NAMALWA (cell line): ENCODE measurements at regions not wholly inside any gene's neighbourhood (a gene's known extent, or its start where the extent isn't known, plus 50 kb on each side); places are given as distances from the start of the nearest gene placed in this dataset.

ENCODE experiments used
- DNase-seq: peaks from one replicate; pipeline ENCODE4 v3.0.0-alpha.2; 2015; ENCODE audit warnings: low spot score

- DNase-seq, result no peak
Measured at GRCh38 chr2:47315475-47315874, 53.6 kb upstream of the EPCAM start.

- DNase-seq, result no peak
Measured at GRCh38 chr2:47313728-47314127, 55.4 kb upstream of the EPCAM start.

GRCh38 chr2:47313141-47313691 lies 55.9 kb upstream of the EPCAM start:
- DNase-seq, result no peak

- DNase-seq, result no peak
Measured at GRCh38 chr2:47312491-47312850, 56.6 kb upstream of the EPCAM start.

GRCh38 chr2:47311764-47312490 lies 57.2 kb upstream of the EPCAM start:
- DNase-seq, result no peak

GRCh38 chr2:47310801-47311560 lies 58.1 kb upstream of the EPCAM start:
- peak; percentile 83 for DNase-seq

- peak; percentile 96 for DNase-seq
Measured at GRCh38 chr2:47309952-47310800, 58.9 kb upstream of the EPCAM start.

GRCh38 chr2:47309472-47309951 lies 59.6 kb upstream of the EPCAM start:
- no peak for DNase-seq

- DNase-seq, result no peak
Measured at GRCh38 chr2:47307066-47307465, 62.0 kb upstream of the EPCAM start.

GRCh38 chr2:47304654-47305053 lies 64.5 kb upstream of the EPCAM start:
- DNase-seq, result no peak

GRCh38 chr2:47303341-47304148 lies 65.6 kb upstream of the EPCAM start:
- no peak for DNase-seq

GRCh38 chr2:47302308-47302707 lies 66.8 kb upstream of the EPCAM start:
- DNase-seq, result no peak

GRCh38 chr2:47301731-47302130 lies 67.4 kb upstream of the EPCAM start:
- no peak for DNase-seq

- DNase-seq, result peak; percentile 41
Measured at GRCh38 chr2:47301277-47301618, 67.9 kb upstream of the EPCAM start.

- peak; percentile 85 for DNase-seq
Measured at GRCh38 chr2:47300609-47301276, 68.4 kb upstream of the EPCAM start.

GRCh38 chr2:47300081-47300480 lies 69.0 kb upstream of the EPCAM start:
- DNase-seq, result no peak

GRCh38 chr2:47299555-47299954 lies 69.6 kb upstream of the EPCAM start:
- no peak for DNase-seq

GRCh38 chr2:47298771-47299170 lies 70.3 kb upstream of the EPCAM start:
- no peak for DNase-seq

GRCh38 chr2:47297767-47298425 lies 71.2 kb upstream of the EPCAM start:
- no peak for DNase-seq

- DNase-seq, result no peak
Measured at GRCh38 chr2:47295981-47296635, 73.0 kb upstream of the EPCAM start.
